Mucosa of stomach (tissue), 1 donor: ENCODE measurements at regions not wholly inside any gene's neighbourhood (a gene's known extent, or its start where the extent isn't known, plus 50 kb on each side); places are given as distances from the start of the nearest gene placed in this dataset.

Experiments
- H3K27me3 ChIP-seq: one replicate; pipeline ENCODE4 v1.7.0; 2013; ENCODE audit warnings: mild to moderate bottlenecking, low read length; ENCODE audit not compliant: control insufficient read depth, insufficient read depth
- H3K36me3 ChIP-seq: one replicate; pipeline ENCODE4 v1.7.0; 2013; ENCODE audit warnings: low read length; ENCODE audit not compliant: control insufficient read depth, insufficient read depth
- H3K4me1 ChIP-seq: one replicate; pipeline ENCODE4 v1.7.0; 2013; ENCODE audit warnings: mild to moderate bottlenecking, low read length; ENCODE audit not compliant: control insufficient read depth, insufficient read depth
- H3K4me3 ChIP-seq: one replicate; pipeline ENCODE4 v1.7.0; 2013; ENCODE audit warnings: low read length
- H3K9ac ChIP-seq: one replicate; pipeline ENCODE4 v1.7.0; 2013; ENCODE audit warnings: mild to moderate bottlenecking, low read length, moderate library complexity
- H3K9me3 ChIP-seq: one replicate; pipeline ENCODE4 v1.7.0; 2013; ENCODE audit warnings: mild to moderate bottlenecking, low read length, moderate library complexity; ENCODE audit not compliant: control insufficient read depth
- donor health status: Pancreatic carcinoma.

GRCh38 chr7:136210079-136210478 lies 232.9 kb upstream of the MTPN start:
- Histone ChIP-seq H3K36me3 (no peaks in the 10 kb centered on the region), H3K27me3 (no peaks in the 10 kb centered on the region), H3K4me1 (no peaks in the 10 kb centered on the region), H3K4me3 (no peak overlapping the region), H3K9me3 (no peaks in the 10 kb centered on the region), H3K9ac (no peak overlapping the region)

GRCh38 chr7:136205956-136206355 lies 228.8 kb upstream of the MTPN start:
- no peaks in the 10 kb centered on the region for H3K4me1 ChIP-seq
- H3K4me3 ChIP-seq, result no peak overlapping the region
- no peaks in the 10 kb centered on the region for H3K36me3 ChIP-seq
- no peaks in the 10 kb centered on the region for H3K27me3 ChIP-seq
- no peak overlapping the region for H3K9ac ChIP-seq
- H3K9me3 ChIP-seq, result no peaks in the 10 kb centered on the region

- no peaks in the 10 kb centered on the region for H3K27me3 ChIP-seq
- H3K9me3 ChIP-seq, result no peaks in the 10 kb centered on the region
- H3K4me1 ChIP-seq, result no peaks in the 10 kb centered on the region
- H3K9ac ChIP-seq, result no peak overlapping the region
- H3K4me3 ChIP-seq, result no peak overlapping the region
- H3K36me3 ChIP-seq, result no peaks in the 10 kb centered on the region
Observed at GRCh38 chr7:136198168-136198567, 221.0 kb upstream of the MTPN start.

GRCh38 chr7:136194878-136195277 lies 217.7 kb upstream of the MTPN start:
- no peaks in the 10 kb centered on the region for H3K9me3 ChIP-seq
- no peak overlapping the region for H3K9ac ChIP-seq
- H3K27me3 ChIP-seq, result no peaks in the 10 kb centered on the region
- H3K36me3 ChIP-seq, result no peaks in the 10 kb centered on the region
- H3K4me3 ChIP-seq, result no peak overlapping the region
- no peaks in the 10 kb centered on the region for H3K4me1 ChIP-seq

GRCh38 chr7:136193940-136194339 lies 216.8 kb upstream of the MTPN start:
- Histone ChIP-seq H3K4me3 (no peak overlapping the region), H3K4me1 (no peaks in the 10 kb centered on the region), H3K27me3 (no peaks in the 10 kb centered on the region)

GRCh38 chr7:136189506-136189998 lies 212.4 kb upstream of the MTPN start:
- Histone ChIP-seq H3K9me3 (no peaks in the 10 kb centered on the region), H3K4me3 (no peak overlapping the region), H3K36me3 (no peaks in the 10 kb centered on the region), H3K27me3 (no peaks in the 10 kb centered on the region), H3K4me1 (no peaks in the 10 kb centered on the region), H3K9ac (no peak overlapping the region)

More at GRCh38 chr7:136193940-136194339, 216.8 kb upstream of the MTPN start:
- Histone ChIP-seq H3K9ac (no peak overlapping the region), H3K9me3 (no peaks in the 10 kb centered on the region), H3K36me3 (no peaks in the 10 kb centered on the region)

GRCh38 chr7:136186281-136186680 lies 209.1 kb upstream of the MTPN start:
- Histone ChIP-seq H3K4me1 (no peaks in the 10 kb centered on the region), H3K36me3 (no peaks in the 10 kb centered on the region), H3K27me3 (no peaks in the 10 kb centered on the region), H3K4me3 (no peak overlapping the region), H3K9me3 (no peaks in the 10 kb centered on the region), H3K9ac (no peak overlapping the region)

GRCh38 chr7:136184719-136185118 lies 207.6 kb upstream of the MTPN start:
- no peaks in the 10 kb centered on the region for H3K9me3 ChIP-seq
- H3K27me3 ChIP-seq, result no peaks in the 10 kb centered on the region
- H3K36me3 ChIP-seq, result no peaks in the 10 kb centered on the region
- H3K4me1 ChIP-seq, result no peaks in the 10 kb centered on the region
- no peak overlapping the region for H3K4me3 ChIP-seq
- no peak overlapping the region for H3K9ac ChIP-seq

GRCh38 chr7:136183981-136184380 lies 206.8 kb upstream of the MTPN start:
- no peaks in the 10 kb centered on the region for H3K36me3 ChIP-seq
- no peaks in the 10 kb centered on the region for H3K4me1 ChIP-seq
- no peaks in the 10 kb centered on the region for H3K27me3 ChIP-seq
- no peak overlapping the region for H3K9ac ChIP-seq
- no peaks in the 10 kb centered on the region for H3K9me3 ChIP-seq
- H3K4me3 ChIP-seq, result no peak overlapping the region

GRCh38 chr7:136180984-136181383 lies 203.8 kb upstream of the MTPN start:
- H3K27me3 ChIP-seq, result no peaks in the 10 kb centered on the region
- H3K36me3 ChIP-seq, result no peaks in the 10 kb centered on the region
- H3K4me1 ChIP-seq, result no peaks in the 10 kb centered on the region
- H3K9me3 ChIP-seq, result no peaks in the 10 kb centered on the region
- H3K4me3 ChIP-seq, result no peak overlapping the region
- no peak overlapping the region for H3K9ac ChIP-seq

GRCh38 chr7:136179851-136180721 lies 202.9 kb upstream of the MTPN start:
- Histone ChIP-seq H3K27me3 (no peaks in the 10 kb centered on the region), H3K4me3 (no peak overlapping the region), H3K4me1 (no peaks in the 10 kb centered on the region), H3K36me3 (no peaks in the 10 kb centered on the region), H3K9me3 (no peaks in the 10 kb centered on the region), H3K9ac (no peak overlapping the region)

GRCh38 chr7:136179154-136179553 lies 202.0 kb upstream of the MTPN start:
- H3K9ac ChIP-seq, result no peak overlapping the region
- no peaks in the 10 kb centered on the region for H3K4me1 ChIP-seq
- H3K9me3 ChIP-seq, result no peaks in the 10 kb centered on the region
- no peaks in the 10 kb centered on the region for H3K27me3 ChIP-seq
- H3K36me3 ChIP-seq, result no peaks in the 10 kb centered on the region
- no peak overlapping the region for H3K4me3 ChIP-seq
